22Rv1 (cell line): ENCODE measurements at regions not wholly inside any gene's neighbourhood (a gene's known extent, or its start where the extent isn't known, plus 50 kb on each side); places are given as distances from the start of the nearest gene placed in this dataset.

Experiments used
- H3K27ac ChIP-seq: fragments of 450-650 bp; 2 replicates; pipeline ENCODE4 v1.5.1; 2017
- CTCF ChIP-seq: fragments of 450-650 bp; IDR thresholded peaks from 2 replicates; pipeline ENCODE4 v1.5.1; 2017; ENCODE audit warnings: mild to moderate bottlenecking
- ZFX ChIP-seq: fragments of 450-650 bp; IDR thresholded peaks from 2 replicates; pipeline ENCODE4 v1.6.1; 2017; ENCODE audit warnings: antibody characterized with exemption, borderline replicate concordance

DNA sequence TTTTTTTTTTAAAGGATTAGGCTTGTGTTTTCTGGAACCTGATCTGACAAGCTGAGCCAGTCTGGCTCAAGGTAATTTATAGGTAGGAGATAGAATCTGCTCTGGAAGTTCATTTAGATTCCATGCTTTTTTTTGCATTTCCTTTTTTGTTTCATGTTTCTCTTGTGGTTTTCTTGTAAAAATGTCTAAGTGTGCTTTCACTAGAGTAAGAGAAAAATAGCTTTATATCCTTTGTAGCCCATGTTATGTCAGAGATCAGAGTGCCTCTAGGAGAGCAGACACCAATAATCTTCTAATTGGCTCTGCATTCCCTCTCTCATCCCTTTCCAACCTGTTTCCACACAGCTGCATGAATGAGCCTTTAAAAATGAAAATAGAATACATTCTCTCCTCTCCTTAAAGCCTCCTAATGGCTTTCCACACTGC lies 389.8 kb upstream of the KCNMB2 start:
- TF ChIP-seq CTCF (no peak), ZFX (no peak)
- peak overlapping the region; percentile 56 for H3K27ac ChIP-seq

DNA sequence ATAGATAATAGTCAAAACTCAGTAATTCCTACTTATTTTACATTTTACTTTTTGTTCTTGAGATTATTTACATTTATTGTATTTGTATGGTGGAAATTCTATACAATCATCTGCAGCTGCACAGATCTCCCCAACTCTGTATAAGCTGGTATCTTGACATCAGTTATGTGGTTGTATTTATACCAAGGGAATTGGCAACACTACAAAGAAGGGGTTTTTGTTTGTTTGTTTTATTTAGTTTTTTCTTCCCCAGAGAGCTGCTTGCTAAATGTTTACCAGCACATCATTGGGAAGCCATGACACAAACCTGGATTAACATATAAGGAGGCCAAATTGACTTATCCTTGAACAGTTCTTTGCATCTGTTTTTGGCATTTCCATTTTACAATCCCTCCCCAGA lies 389.2 kb upstream of the KCNMB2 start:
- peak overlapping the region; percentile 56 for H3K27ac ChIP-seq
- TF ChIP-seq ZFX = no peak
- TF ChIP-seq CTCF = no peak

DNA sequence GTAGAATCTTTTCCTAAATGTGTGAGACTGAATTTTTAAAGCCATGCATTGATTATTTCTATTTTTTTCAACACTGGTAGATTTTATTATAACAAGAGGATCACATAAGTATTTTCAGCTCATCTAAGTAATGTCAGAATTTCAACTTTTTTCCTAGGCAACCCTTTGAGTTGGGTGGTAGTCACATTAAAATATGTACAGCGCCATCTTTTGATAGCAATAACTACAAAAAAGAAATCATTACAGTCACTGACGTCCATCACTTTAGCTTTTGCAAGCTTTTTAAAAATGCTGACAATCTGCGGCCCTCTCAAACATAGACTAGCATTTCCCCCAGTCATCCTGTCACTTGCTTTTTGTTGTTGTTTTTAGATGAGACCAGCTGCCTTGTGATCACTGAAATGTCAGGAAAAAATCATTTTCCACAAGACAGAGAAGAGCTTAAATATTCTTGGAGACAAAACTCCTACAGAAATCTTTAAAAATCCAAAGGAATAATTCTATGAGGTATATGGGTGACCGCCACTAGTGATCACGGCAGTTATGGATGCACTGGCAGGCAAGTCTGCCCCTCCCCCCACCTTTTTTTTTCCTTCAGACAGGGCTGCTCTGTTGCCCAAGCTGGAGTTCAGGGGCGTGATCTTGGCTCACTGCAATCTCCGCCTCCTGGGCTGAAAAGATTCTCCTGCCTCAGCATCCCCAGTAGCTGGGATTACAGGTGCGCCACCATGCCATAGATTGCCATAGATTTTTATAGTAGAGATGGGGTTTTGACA lies 384.0 kb upstream of the KCNMB2 start:
- TF ChIP-seq CTCF (no peak), ZFX (no peak)
- no peak overlapping the region for H3K27ac ChIP-seq

- no peak for TF ChIP-seq ZFX
- TF ChIP-seq CTCF = no peak
- no peak overlapping the region for H3K27ac ChIP-seq
Measured at GRCh38 chr3:178152988-178153387, 383.2 kb upstream of the KCNMB2 start.

GRCh38 chr3:178155521-178155920 lies 380.7 kb upstream of the KCNMB2 start:
- H3K27ac ChIP-seq = no peak overlapping the region
- TF ChIP-seq ZFX (no peak), CTCF (peak; percentile 15; the same call in 1 of the 2 replicates)

DNA sequence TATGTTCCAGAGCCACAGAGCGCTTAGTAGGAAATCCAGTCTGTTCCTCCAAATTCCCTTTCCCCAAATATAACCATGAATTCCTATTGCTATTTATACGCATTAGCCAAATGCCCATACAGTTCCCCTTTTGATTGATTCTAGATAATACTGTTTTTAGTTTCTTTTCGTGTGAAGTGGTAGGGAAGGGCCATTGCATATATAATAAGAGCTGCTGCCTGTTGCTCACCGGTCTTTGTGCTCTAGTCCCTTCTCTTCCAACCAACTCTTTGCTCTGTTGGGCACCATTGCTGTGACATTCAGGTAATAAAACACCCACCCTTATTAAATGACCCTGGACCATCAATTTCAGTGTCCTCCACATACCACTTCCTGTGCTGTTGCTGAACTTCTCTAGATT lies 379.9 kb upstream of the KCNMB2 start:
- no peak overlapping the region for H3K27ac ChIP-seq
- TF ChIP-seq CTCF (no peak), ZFX (no peak)

DNA sequence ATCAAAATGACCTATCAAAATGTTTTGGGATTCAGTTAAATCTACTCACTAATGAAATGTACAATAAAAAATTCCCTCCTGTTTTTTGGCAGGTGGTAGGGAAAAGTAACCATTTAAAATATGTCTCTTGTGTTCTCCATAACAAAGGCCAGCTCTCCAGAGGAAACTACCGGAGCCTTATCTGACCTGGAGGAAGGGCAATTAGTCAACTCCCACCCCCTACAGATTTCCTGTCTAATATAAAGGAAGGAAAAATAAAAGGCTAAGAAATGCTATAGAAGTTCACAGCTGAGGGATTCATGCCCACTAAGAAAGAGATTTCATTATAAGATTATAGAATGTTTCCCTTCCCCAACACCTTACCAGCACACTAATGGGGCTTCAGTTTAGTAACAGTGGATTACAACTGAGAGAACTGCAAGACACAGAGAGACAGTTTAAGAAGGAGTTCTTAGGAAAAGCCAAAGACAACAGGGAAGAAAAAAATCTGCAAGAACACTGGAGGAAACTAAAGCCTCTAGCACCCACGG lies 376.5 kb upstream of the KCNMB2 start:
- TF ChIP-seq CTCF = no peak

More for the DNA sequence above, 376.5 kb upstream of the KCNMB2 start:
- no peak overlapping the region for H3K27ac ChIP-seq
